Activated CD8-positive, alpha-beta memory T cell treated with anti-CD3 and anti-CD28 coated beads for 24 hours (primary cell): ENCODE measurements at regions not wholly inside any gene's neighbourhood (a gene's known extent, or its start where the extent isn't known, plus 50 kb on each side); places are given as distances from the start of the nearest gene placed in this dataset.

ENCODE experiments used
- DNase-seq: peaks from one replicate; pipeline ENCODE4 v3.0.0-alpha.2; 2020

DNA sequence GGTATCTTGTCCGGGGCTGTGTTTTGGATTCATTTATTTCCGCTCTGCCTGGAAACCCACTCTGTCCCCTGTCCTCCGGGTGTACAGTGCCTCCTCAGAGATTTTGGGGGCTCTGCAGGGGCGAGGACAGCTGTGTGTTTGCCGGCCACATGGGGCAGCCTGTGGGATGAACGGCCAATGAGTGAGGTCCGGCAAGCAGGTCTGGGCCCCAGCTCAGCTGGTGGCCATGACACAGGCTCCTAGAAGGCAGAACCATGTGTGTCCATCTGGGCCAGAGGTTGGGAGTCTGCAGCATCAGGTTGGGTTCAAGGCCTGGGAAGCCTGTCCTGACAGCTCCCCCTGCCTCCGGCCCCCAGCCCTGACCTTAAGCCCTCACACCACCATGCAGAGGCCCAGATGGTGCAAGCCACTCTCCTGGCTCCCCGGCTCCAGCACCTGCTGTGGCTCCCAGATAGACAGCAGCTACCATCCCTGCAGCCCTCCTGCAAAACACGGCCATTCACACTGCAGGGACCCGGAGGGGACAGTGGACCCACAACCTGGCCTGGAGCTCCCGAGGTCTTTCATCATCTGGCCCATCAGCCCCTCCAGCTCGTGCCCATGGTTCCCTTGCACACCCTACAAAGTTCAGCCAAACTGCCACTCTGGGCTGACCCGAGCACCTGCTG lies 220.1 kb upstream of the C14orf180 start:
- no peak for DNase-seq

DNA sequence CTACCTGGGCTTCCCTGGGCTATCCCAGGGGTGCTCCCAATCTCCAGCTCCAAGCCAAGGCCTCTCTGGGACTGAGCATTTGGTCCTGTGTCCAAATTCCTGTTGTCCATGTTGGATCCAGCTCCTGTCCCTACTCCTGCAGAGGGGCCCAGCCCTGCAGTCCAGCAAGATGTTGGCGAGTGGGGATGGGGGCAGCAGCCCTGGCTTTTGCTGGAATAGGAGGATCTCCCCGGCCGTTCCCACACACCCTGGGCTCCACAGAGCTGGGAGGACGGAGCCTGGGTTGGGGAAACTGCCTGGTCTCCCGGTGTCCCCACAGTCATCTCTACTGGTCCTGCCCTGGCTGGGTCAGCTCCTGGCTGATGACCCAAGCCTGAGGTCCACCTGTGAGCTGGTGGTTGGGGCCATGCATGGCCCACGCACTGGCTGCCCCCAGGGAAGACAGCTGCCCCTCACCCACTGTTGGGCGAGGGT lies 219.6 kb upstream of the C14orf180 start:
- DNase-seq, result no peak

DNA sequence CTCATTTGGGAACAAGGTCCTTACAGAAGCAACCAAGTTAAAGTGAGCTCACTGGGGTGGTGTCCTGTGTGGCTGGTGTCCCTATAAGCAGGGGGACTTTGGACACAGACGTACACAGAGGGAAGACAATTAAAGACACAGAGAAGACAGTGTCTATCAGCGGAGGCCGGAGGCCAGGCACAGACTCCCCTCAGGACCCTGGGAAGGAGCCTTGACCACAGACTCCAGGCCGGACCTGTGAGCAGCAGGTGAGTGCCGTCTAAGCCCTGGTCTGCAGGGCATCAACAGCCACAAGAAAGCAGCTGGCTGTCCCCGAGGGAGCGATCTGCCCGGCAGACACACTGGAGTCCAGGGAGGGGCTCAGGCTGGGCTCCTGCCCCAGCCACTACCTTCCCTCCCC lies 219.1 kb upstream of the C14orf180 start:
- no peak for DNase-seq

DNA sequence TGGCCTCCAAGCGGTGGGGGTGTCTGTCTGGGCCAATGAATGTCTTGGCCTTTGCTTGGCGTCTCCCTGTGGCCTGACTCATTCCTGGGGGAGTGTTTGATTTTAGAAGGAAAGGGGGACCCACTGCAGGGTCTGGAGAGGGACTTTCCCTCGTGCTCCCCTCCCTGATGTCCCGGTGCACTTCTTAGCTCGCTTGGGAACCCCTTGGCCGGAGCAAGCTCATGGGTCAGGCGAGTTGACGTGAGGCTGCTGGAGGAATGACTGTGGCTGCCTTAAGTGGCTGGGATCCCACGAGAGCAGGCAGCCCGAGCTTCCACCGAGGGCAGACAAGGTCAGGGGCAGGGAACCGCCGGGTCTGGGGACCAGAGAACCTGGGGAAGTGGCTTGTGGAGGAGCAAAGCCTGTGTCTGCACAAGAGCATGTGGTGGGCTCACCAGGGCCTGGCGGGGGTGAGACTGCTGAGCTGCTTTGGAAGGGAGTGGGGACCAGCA lies 218.4 kb upstream of the C14orf180 start:
- DNase-seq, result no peak

DNA sequence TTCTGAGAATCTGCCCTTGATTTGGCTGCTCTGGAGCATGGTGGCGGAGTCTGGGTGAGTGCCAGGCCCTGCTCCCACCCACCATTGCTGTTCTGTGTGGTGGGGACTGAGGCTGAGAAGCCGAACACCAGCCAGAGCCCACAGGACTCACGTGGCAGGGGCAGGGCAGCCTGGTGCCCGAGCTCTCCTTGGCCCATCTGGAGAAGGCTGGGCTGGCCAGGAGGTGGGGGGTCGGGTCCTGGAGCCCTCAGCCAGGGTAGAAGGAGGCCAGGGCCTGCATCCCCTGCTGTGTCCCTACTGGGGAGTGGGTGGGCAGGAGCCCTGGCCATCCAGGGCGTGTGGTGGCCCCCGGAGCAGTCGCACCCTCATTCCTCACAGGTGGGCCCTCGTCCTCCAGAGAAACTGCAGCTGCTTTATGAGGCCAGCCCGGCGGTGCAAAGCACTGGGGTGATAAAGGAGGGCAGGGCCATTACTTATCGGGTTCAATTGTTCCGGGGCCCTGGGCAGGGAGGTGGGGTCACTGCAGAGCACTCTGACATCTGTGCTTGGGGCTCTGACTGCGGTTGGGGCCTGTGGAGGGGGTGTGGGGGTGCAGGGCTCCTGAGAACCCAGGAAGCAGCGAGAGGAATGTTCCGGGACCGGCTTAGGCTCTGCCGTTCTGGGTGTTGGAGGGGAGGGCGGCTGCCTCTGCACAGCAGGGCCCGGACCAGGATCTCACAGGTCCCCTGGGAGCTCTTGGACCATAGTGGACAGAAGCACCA lies 217.5 kb upstream of the C14orf180 start:
- DNase-seq, result no peak

DNA sequence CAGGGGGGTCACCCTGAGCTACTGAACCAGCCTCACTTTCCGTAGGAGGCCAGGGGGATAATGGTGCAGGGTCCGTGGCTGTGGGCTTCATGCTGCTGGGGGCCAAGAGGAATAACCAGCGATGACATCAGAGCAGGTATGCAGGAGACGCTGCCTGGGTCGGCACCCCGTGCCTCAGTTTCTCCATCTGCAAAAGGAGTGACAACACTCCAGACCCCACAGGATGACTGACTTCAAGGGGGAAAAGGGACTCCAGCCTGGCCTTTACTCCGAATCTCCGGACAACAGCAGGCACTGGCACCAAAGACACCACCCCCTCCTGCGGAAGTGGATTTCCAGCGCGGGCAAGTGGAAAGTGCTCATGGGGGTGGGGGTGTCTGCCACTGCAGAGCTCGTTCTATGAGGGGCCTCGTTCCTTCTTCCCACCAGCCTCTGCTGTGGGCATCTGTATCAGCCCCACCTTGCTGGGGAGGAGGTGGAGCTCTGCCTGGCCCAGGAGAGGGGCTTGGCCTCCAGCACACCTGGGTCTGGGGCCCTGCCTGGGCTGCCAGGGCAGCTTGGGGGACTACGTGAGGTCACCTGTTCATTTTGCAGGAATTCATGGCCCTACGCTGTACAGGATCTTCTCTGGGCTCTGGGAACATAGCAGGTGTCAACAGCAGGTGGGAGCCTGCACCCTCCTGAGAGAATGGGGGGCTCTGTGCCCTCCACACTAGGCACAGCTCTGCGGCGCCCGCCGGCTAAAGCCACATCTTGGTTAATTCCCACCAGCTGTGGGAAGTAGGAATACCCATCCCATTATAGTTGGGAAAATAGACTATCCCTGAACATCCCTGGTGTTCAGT lies 216.6 kb upstream of the C14orf180 start:
- DNase-seq, result no peak

DNA sequence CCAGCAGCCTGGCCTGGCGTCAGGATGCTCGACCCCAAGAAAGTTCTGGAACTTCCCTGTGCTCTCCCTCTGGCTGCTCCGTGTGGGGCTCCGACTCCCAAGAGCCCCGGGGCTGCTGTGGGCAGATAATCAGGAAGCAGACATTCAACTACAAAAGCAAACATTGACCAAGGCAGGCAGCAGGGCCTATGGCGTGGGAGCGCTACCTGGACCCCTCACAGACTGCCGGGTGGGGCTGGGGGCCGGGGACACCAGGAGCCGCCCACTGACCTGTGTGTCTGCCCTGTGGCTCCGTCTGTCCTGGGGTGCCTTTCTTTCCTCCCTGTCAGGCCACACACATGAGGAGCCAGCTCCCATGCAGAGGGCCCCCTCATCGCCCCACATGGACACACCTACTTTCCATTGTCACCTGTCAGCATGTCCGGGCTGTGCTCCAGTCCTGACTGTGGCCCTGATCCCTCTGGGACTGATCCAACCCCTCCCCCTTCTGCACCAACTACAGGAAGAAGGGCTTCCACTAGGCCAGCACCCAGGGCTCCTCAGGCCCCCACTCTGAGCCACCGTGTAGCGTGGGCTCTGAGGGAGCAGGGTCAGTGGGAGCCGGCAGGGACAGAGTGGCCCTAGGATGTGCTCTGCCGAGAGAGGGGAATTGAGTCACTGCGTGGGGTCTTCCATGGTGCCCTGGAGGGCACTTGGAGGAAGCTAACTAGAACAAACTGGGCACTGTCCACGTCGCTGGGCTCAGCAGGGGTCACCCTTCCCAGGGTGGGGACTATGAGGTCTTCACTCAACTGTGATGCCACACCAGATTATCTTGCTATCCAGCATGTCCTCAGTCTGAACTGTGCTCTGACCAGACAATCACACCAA lies 215.4 kb upstream of the C14orf180 start:
- DNase-seq, result no peak

DNA sequence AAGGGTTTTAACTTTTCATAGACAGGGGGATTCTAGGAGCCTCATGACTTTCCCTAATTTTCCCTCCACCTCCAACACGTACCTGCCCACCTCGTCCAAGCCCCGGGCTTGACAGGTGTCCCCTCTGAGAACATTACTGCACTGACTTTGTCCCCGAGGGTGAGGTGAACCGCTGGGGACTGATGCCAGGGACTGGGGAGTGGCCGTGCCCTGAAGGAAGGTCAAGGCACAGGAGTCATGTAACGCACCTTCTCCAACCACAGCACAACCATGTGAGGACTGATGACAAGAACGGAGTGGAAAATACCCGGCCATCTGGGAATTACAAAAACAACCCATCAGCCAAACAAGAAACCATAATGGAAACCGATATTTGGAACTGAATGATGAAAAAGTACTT lies 214.7 kb upstream of the C14orf180 start:
- DNase-seq, result no peak

DNA sequence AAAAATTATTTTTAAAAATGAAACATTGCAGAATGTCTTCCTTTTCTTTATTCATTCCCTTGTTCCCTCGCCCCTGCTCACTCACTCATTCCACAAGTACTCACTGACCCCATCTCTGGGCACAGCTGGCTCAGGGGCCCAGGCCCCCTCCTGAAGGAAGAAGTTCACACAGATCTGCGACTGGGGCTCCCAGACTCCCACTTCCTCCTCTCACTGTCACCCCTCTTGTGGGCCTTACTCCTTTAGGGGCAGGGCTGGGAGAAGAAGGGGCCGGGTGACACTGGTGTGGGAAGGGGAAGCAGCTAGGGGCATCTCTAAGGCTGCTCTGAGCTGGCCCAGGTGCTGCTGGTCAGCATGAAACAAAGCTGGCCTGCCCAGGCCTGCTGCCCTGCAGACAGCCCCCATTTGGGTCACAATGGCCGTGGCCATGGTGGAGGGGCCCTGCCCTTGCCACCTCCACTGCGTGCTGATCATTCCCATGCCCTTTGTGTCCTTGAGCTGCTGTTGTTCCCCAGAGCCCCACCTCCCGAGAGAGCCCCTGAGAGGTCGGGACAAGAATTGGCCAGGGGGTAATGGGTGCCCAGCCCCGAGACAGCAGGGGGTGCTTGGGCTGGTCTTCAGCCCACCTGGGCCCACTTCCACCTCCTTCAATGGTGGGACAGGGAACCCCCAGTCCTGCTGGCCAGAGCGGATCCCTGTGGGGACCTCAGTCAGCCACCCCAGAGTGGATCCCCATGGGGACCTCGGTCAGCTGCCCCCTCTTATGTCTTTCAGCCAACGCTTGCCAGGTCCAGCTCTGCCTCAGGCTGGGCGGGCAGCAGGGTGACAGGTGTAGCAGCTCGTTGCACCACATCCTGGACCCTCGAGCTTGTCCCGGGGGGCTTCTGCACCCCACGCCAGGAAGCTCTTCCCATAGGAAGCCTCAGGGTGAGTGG lies 212.4 kb upstream of the C14orf180 start:
- no peak for DNase-seq

DNA sequence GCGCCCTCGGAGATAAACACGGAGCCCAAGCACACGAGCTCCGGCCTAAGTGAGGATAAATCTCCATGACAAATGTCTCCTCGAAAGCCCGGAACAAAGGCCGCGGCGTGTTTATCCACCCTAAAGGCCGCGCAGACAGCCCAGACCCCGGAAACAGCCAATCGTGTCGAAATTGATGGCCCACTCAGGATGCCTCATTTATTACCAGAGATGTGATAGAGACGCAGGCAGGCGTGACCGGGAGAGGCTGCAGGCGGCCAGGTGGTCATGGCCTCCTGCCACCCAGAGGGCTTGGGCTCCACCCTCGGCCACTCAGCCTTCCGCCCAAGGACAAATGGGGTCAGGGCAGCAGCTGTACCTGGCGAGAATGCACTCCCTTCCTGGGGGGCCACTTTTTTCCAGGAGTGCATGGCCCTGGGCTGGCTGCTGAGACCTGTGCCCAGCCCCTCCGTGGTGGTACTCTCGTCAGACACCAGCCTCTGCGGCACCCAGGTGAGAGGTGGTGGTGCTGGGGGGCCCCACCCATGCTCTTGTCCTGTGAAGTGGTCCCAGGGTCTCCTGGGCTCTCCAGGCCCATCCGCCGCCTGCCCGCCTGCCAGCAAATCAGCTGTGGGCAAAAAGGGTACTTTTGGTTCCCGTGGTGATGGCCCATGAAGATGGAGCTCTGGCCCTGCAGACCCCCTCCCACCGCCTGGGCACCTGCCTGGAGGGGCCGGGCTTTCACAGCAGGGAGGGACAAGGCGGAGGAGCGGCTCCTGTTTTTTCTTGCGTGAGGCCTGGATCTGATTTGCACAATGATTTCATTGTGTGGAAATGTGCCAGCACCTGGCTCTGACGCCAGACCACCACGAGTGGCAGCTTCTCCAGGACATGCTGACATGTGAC lies 211.5 kb upstream of the C14orf180 start:
- DNase-seq, result no peak

DNA sequence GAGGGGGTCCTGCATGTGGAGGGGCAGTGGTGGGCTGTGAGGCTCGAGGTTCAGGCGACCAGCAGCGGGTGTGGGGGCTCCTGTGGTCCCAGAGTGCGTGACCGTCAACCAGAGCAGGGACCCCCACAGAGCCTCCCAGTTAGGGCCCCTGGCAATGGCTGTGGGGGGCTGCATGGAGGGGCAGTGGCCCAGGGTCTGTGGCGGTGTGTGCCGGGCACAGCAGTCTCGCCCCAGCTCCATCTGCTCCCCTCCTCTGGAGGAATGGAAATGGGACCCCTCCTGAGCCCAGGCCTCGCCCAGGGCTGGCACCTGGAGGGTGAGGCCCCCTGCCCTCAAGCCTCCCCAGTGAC lies 210.8 kb upstream of the C14orf180 start:
- DNase-seq, result no peak

DNA sequence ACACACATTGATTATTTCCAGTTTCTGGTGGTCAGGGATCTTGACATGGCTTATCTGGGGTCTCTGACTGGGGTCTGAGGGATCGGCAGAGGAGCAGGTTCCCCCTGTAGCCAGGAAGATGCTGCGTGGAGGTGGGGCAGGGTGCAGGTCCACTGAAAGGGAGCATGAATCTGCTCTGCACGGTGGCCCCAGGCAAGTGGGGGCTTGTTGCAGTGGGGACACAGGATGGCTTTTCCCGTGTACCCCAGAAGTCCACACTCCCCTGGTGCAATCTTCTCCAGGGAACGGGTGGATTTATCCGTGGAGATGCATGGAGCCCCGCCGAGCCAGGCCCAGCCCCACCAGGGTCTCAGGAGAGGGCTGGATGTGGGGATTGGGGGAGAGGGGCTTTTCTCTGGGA lies 210.4 kb upstream of the C14orf180 start:
- DNase-seq, result no peak

DNA sequence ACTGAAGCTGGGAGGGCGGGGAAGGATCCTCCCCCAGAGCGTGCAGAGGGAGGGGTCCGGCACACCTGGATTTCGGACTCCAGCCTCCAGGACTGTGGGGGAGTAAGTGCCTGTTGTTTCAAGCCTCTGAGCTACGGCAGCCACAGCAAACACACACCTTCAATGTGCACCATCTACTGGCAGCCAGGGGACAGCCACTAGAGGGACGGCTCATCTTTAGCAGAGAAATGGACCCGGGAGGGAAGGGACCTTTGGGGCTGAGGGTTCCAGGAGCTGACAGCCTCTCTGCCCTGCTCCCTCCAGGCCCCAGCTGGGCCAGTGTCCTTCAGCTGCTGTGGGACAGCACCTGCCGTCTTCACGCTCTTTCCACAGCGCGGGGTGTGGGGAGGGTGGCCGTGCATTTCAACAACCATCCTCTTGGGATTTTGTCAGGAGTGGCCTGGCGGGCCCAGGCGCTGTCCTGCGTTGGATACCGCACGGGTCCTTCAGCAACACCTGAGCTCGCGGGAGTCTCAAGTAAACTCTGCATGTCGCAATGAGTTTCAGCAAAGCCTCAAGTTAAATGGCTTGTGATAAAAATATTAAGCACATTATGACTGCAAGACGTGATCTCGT lies 209.2 kb upstream of the C14orf180 start:
- DNase-seq, result no peak

DNA sequence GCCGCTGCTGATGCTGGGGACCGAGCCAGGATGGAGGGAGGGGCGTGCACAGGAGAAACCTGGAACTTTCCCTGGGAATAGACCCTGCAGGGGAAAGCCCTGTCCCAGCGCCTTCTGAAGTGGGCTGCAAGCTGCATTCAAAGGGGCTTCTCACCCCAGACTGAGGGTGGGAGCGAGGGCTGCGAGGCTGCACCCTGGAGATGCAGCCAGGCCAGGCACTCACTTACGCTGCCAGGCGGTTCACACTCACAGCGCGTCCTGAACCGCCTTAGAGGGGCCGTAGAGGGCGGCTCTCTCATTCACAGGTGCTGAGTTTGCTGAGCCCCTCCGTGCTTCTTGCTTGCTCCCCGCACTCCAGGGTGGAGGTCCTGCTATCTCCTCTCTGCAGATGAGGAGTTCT lies 208.5 kb upstream of the C14orf180 start:
- DNase-seq, result no peak

DNA sequence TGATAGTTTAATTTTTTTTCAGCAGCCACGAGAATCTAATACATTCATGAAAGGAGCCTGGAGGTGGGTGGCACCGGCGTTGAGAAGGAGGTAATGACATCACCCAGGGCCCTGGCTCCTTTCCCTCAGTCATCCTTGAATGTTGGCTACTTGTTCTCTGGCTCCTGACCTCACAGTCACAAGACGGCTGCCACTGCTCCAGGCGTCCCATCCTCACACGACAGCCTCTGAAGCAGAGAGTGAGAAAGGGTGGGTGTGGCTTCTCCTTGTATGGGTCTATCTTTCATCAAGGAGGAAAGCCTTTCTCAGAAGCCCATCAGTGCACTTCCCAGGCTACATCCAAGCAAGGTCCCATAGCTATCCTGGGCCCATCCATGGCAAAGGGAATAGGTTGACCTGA lies 207.6 kb upstream of the C14orf180 start:
- DNase-seq, result no peak

DNA sequence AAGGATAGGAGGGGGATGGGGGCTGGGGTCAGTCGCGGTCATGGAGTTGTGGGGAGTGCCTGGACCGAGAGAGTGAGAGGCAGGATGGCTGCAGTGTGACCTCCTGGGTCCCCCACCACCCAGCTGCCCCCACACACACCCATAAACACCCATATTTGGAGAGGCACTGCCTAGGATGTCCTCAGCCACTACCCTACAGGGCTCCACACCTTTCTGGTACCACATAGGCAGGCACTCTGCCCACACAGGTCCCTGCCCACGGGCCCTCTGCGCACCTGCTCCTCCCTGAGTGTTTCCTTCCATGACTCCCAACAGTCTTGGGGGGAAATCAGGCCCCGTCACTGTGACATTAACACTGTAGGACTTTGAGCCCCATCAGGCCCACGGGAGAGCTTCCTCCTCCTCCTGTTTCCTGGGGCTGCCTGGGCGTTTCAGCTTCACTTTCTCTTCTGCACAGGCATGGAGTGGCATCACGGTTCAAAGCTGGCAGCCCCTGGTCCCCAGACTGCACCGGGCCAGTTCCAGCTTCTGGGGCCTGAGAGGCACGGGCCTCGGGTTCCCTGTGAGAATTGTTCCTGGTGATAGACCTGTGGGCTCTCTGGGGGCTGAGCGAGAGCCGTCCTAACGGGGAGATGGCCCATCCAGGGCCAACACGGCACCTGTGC lies 207.0 kb upstream of the C14orf180 start:
- no peak for DNase-seq

DNA sequence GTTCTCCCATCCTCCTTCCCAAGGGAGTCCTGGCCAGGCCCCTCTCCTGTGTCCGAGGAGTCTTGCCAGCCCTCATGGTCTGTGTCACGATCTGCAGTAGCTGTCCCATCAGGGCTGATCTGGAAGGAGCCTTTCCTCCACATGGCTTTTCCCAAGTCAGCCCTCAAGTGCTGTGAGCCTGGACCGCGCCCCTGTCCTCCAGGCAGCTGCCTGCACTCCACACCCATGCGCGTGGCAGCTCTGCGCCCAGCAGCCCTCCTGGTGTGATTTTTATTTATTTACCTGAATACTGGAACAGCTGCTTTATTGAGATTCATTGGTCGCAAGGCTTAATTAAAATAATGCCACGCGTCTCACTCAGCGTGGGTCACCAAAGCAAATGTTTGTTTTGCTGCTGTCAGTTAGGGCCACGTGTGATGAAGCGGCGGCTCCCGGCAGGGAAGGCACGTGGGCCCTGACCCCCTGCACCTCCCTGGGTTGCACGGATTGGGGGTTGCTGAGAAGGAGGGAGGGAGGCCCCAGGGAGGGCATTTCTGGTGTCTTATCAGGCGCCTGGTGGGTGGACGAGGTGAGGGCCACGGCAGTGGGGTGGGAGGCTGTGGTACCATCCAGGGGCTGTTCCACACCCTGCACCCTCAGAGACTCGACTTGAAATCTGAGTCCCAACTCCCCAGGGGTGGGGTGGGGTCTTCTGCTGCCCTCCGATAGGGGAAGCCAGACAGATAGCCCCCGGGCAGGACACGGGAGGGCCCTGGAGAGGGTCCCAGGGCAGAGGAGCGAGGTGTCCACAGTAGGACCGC lies 206.3 kb upstream of the C14orf180 start:
- DNase-seq, result no peak
